HepG2 (cell line): ENCODE measurements at regions not wholly inside any gene's neighbourhood (a gene's known extent, or its start where the extent isn't known, plus 50 kb on each side); places are given as distances from the start of the nearest gene placed in this dataset.

Source experiments
- ATAC-seq: fragments of 200-7000 bp; cut with Tn5 transposase; 3 replicates; pipeline ENCODE4 v1.9.1; 2020; ENCODE audit warnings: mild to moderate bottlenecking, moderate library complexity
- BruUV-seq: library from RNA; stranded (reverse); fragments of 400-500 nt; replicated peaks from 2 replicates; lab custom pipeline; 2021; lab: Mats Ljungman, UMichigan
- CTCF ChIA-PET: fragments of 300-600 bp; formaldehyde crosslinking; extraction: SDS; loops from one replicate; lab custom pipeline; 2021; ENCODE audit warnings: low total read pairs, inconsistent platforms, low intra/inter-chr PET ratio; lab: Yijun Ruan, JAX
- POLR2A ChIA-PET: fragments of 350-600 bp; sonication (Branson Sonifier 250); formaldehyde crosslinking; loops from one replicate; lab custom pipeline; 2020; ENCODE audit warnings: antibody characterized with exemption, inconsistent platforms; lab: Yijun Ruan, JAX
- DNase-seq: peaks from one replicate; pipeline ENCODE4 v3.0.0-alpha.2; 2015; ENCODE audit warnings: low spot score
- FAIRE-seq: peaks from 3 replicates; lab custom pipeline; 2011; peaks lifted over from hg19 to GRCh38; lab: Jason Lieb, UNC
- H2AFZ ChIP-seq: one replicate; pipeline ENCODE4 v1.6.1; 2011; ENCODE audit warnings: low read length, inconsistent platforms
- H3K27ac ChIP-seq: fragments of 300-600 bp; 3 replicates; pipeline ENCODE4 v1.8.0; 2011; ENCODE audit warnings: mixed run types, mild to moderate bottlenecking, mixed read lengths, low read length, inconsistent platforms; ENCODE audit not compliant: insufficient read depth; ENCODE audit errors: extremely low read length
- H3K27me3 ChIP-seq, 2 experiments: fragments of 200-600 bp in 1 of 2; 2 replicates in 1 of 2; 3 replicates in 1 of 2; pipeline versions ENCODE4 v1.6.0 to v1.8.0; 2011; ENCODE audit warnings: low read length in 2 of 2, mild to moderate bottlenecking in 2 of 2, moderate library complexity in 2 of 2, inconsistent platforms in 1 of 2; ENCODE audit not compliant: insufficient read depth in 2 of 2, control insufficient read depth in 1 of 2
- H3K36me3 ChIP-seq, 2 experiments: fragments of 200-600 bp in 1 of 2; replicated peaks in 1 of 2; 2 replicates in 1 of 2; 3 replicates in 1 of 2; pipeline versions ENCODE4 v1.5.1 to v1.8.0; 2011; ENCODE audit warnings: low read length in 2 of 2, inconsistent platforms in 1 of 2; ENCODE audit not compliant: insufficient read depth in 2 of 2, control insufficient read depth in 1 of 2
- H3K4me1 ChIP-seq: 2 replicates; pipeline ENCODE4 v1.5.1; 2012; ENCODE audit warnings: low read length, inconsistent platforms; ENCODE audit not compliant: insufficient read depth
- H3K4me2 ChIP-seq: 2 replicates; pipeline ENCODE4 v1.6.0; 2011; ENCODE audit warnings: low read depth, low read length, inconsistent platforms
- H3K4me3 ChIP-seq, 3 experiments: fragments of 200-600 bp in 1 of 3; sonication (generic), shearing (Covaris generic) in 1 of 3; replicated peaks in 1 of 3; 2 replicates each; pipeline ENCODE4 v1.5.1; 2011 to 2016; ENCODE audit warnings: low read length in 3 of 3, inconsistent platforms in 2 of 3, low read depth in 2 of 3, mild to moderate bottlenecking in 2 of 3, control low read depth in 1 of 3, mixed read lengths in 1 of 3; ENCODE audit not compliant: insufficient read depth in 1 of 3
- H3K79me2 ChIP-seq: one replicate; pipeline ENCODE4 v1.6.1; 2011; ENCODE audit warnings: low read length, inconsistent platforms; ENCODE audit not compliant: insufficient read depth
- H3K9ac ChIP-seq: 2 replicates; pipeline ENCODE4 v1.6.0; 2011; ENCODE audit warnings: mild to moderate bottlenecking, low read depth, low read length, inconsistent platforms; ENCODE audit not compliant: insufficient read depth
- H3K9me3 ChIP-seq: 2 replicates; pipeline ENCODE4 v1.5.1; 2012; ENCODE audit warnings: mild to moderate bottlenecking, low read length
- H4K20me1 ChIP-seq: 2 replicates; pipeline ENCODE4 v1.6.0; 2011; ENCODE audit warnings: inconsistent platforms, mild to moderate bottlenecking, low read length, moderate library complexity; ENCODE audit not compliant: insufficient read depth
- AKAP8 ChIP-seq: sonication (generic); formaldehyde crosslinking; IDR thresholded peaks from 2 replicates; pipeline ENCODE4 v1.5.1; 2020; ENCODE audit warnings: mild to moderate bottlenecking, missing genetic modification reagents
- ARNT2 ChIP-seq: sonication (generic); formaldehyde crosslinking; IDR thresholded peaks from 2 replicates; pipeline ENCODE4 v1.8.0; 2022; ENCODE audit warnings: mild to moderate bottlenecking, low read depth, missing genetic modification reagents, moderate library complexity
- ASH2L ChIP-seq: fragments of 300-600, 200-600 bp; sonication (generic); IDR thresholded peaks from 2 replicates; pipeline ENCODE4 v1.7.0; 2017; ENCODE audit warnings: low read depth, mild to moderate bottlenecking, moderate library complexity, mixed read lengths, low read length; ENCODE audit not compliant: insufficient read length
- ATF7-NPFF ChIP-seq: sonication (generic); formaldehyde crosslinking; IDR thresholded peaks from 2 replicates; pipeline ENCODE4 v1.8.1; 2023; ENCODE audit warnings: mild to moderate bottlenecking, low read depth, missing genetic modification reagents, moderate library complexity
- CTCF ChIP-seq: sonication (generic); formaldehyde crosslinking; IDR thresholded peaks from 2 replicates; pipeline ENCODE4 v1.5.0; 2020; ENCODE audit warnings: mild to moderate bottlenecking, missing genetic modification reagents, moderate library complexity
- HMGA1 ChIP-seq: sonication (generic); formaldehyde crosslinking; conservative IDR thresholded peaks from 2 replicates; pipeline ENCODE4 v1.4.0; 2020; ENCODE audit warnings: missing genetic modification reagents
- HMGXB3 ChIP-seq: sonication (generic); formaldehyde crosslinking; IDR thresholded peaks from 2 replicates; pipeline ENCODE4 v1.4.0; 2020; ENCODE audit warnings: missing genetic modification reagents, borderline replicate concordance
- KAT8 ChIP-seq: IDR thresholded peaks from 2 replicates; pipeline ENCODE4 v1.6.1; 2016; ENCODE audit warnings: missing genetic modification reagents, missing compliant biosample characterization
- NFE2 ChIP-seq: sonication (generic); formaldehyde crosslinking; IDR thresholded peaks from 2 replicates; pipeline ENCODE4 v1.4.0; 2020; ENCODE audit warnings: missing genetic modification reagents
- PAX8 ChIP-seq: sonication (generic); formaldehyde crosslinking; IDR thresholded peaks from 2 replicates; pipeline ENCODE4 v1.8.0; 2022; ENCODE audit warnings: mild to moderate bottlenecking, missing genetic modification reagents, borderline replicate concordance
- TFDP2 ChIP-seq: sonication (generic); formaldehyde crosslinking; IDR thresholded peaks from 2 replicates; pipeline ENCODE4 v1.4.0; 2020; ENCODE audit warnings: missing genetic modification reagents
- ZNF724P ChIP-seq: sonication (generic); formaldehyde crosslinking; IDR thresholded peaks from 2 replicates; pipeline ENCODE4 v1.8.0; 2022; ENCODE audit warnings: missing genetic modification reagents, borderline replicate concordance
- ZNF780A ChIP-seq: sonication (generic); formaldehyde crosslinking; IDR thresholded peaks from 2 replicates; pipeline ENCODE4 v1.8.0; 2022; ENCODE audit warnings: mild to moderate bottlenecking, missing genetic modification reagents, moderate library complexity
- ZNF816 ChIP-seq: sonication (generic); formaldehyde crosslinking; IDR thresholded peaks from 2 replicates; pipeline ENCODE4 v1.8.0; 2022; ENCODE audit warnings: missing genetic modification reagents, mild to moderate bottlenecking, borderline replicate concordance
- in situ Hi-C: cut with HindIII; loops from 2 replicates; pipeline ENCODE4 v1.10.0; 2017; ENCODE audit warnings: low pct_unique_long_range_greater_than_20kb; ENCODE audit not compliant: extremely low pct_ligation_motif_present
- intact Hi-C: fragments of 100-400 bp; cut with micrococcal nuclease; formaldehyde crosslinking; loops from one replicate; pipeline ENCODE4 v1.10.0; 2022; ENCODE audit not compliant: unreplicated experiment

- no peak for FAIRE-seq
- H3K4me1 ChIP-seq = no peaks in the 10 kb centered on the region
- intact Hi-C loops = no loop called here
- TF ChIP-seq AKAP8 (CRISPR knock-in tag) (no peak), ATF7-NPFF (CRISPR knock-in tag) (no peak), CTCF (no peak), TFDP2 (CRISPR knock-in tag) (no peak), ARNT2 (no peak), ZNF816 (CRISPR knock-in tag) (no peak), ASH2L (no peak), PAX8 (CRISPR knock-in tag) (no peak), HMGXB3 (CRISPR knock-in tag) (no peak), HMGA1 (CRISPR knock-in tag) (no peak), ZNF724P (no peak), KAT8 (CRISPR knock-in tag) (no peak), NFE2 (CRISPR knock-in tag) (no peak), ZNF780A (CRISPR knock-in tag) (no peak)
- no peak overlapping the region for H3K27ac ChIP-seq
- H3K27me3 ChIP-seq = no peaks in the 10 kb centered on the region; a peak in 1 of 5 replicates
- BruUV-seq = no TSS peak
- ATAC-seq = no peak
- H2AFZ ChIP-seq = no peak overlapping the region
- no peak overlapping the region for H3K4me2 ChIP-seq
- in situ Hi-C loops = no loop called here
- H3K9ac ChIP-seq = no peak overlapping the region
- H3K4me3 ChIP-seq = no peak overlapping the region
- CTCF ChIA-PET = no interaction called here
- no peak for DNase-seq
- H3K9me3 ChIP-seq = no peaks in the 10 kb centered on the region; the same call in none of the 2 replicates
- no peaks in the 10 kb centered on the region for H3K79me2 ChIP-seq
- H4K20me1 ChIP-seq = no peaks in the 10 kb centered on the region
- no peaks in the 10 kb centered on the region for H3K36me3 ChIP-seq
- POLR2A ChIA-PET = no interaction called here
Observed at GRCh38 chr5:20044460-20044859, 56.5 kb upstream of the CDH18 start.
